Stimulated activated CD8-positive, alpha-beta memory T cell treated with anti-CD3 and anti-CD28 coated beads, Interleukin-12 subunit alpha, Interleukin-12 subunit beta, amount 100 ng/mL, for 4 hours (primary cell): ENCODE measurements at regions not wholly inside any gene's neighbourhood (a gene's known extent, or its start where the extent isn't known, plus 50 kb on each side); places are given as distances from the start of the nearest gene placed in this dataset.

Experiments
- DNase-seq: peaks from one replicate; pipeline ENCODE4 v3.0.0-alpha.2; 2020; ENCODE audit warnings: low read depth

- no peak for DNase-seq
Measured at GRCh38 chr3:102529452-102529851, 94.6 kb downstream of the ZPLD1 start.

- DNase-seq, result no peak
Measured at GRCh38 chr3:102530415-102531181, 95.8 kb downstream of the ZPLD1 start.

DNA sequence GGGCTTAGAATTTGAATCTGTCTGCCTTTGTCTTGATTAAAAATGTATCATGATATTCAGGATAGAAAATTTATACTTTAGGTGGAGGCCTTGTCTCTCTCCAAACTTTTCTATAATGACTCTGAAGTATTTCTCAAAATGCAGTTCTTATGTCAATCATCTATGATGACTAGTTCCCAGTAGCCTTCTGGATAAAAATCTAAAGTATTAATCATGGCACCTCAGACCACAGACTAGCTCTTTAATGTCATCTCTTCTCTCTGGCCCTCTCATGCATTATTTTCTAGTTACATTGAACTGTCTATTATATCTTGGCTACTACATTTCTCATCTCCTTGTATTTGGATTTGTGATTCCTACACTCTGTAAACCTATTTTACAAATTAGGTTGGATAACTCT lies 96.9 kb downstream of the ZPLD1 start:
- DNase-seq, result no peak

DNA sequence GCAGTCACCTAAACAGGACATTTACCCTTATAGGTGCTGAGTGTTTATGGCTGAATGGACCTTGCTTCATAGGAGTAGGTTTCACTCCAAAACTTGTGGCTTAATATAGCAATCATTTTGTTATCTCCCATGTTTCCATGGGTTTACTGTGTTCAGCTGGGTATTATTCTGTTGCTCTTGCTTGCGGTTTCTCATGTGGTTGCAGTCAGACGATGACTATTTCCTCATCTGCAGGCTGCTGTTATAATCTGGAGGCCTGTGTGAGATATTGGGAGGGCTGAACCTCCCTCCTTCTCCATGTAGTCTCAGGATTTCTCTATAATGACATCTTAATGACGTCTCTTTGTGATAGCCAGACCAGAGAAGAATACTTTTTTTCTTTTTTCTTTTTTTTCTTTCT lies 98.1 kb downstream of the ZPLD1 start:
- DNase-seq, result no peak

- no peak for DNase-seq
Measured at GRCh38 chr3:102533784-102534183, 99.0 kb downstream of the ZPLD1 start.

GRCh38 chr3:102536456-102536855 lies 101.6 kb downstream of the ZPLD1 start:
- DNase-seq, result no peak

DNA sequence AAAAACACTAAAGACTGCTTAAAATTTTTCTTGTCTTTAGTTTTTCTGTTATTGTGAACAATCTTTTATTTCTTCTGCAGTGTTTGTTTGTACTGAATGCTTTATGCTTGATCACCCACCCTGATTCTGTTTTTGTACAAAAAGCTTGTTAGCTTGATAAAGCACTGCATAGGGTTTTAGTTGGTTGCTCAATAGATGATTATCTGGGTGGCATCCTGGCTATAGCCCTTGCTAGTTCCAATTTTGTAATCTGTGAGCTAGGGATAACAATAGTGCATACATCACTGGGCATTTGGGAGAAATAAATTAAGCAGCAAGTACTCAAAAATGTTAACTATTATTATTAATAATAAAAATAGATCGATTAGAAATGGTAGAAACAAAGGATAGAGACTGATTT lies 102.3 kb downstream of the ZPLD1 start:
- no peak for DNase-seq

- DNase-seq, result no peak
Measured at GRCh38 chr3:102544741-102545140, 109.9 kb downstream of the ZPLD1 start.

DNA sequence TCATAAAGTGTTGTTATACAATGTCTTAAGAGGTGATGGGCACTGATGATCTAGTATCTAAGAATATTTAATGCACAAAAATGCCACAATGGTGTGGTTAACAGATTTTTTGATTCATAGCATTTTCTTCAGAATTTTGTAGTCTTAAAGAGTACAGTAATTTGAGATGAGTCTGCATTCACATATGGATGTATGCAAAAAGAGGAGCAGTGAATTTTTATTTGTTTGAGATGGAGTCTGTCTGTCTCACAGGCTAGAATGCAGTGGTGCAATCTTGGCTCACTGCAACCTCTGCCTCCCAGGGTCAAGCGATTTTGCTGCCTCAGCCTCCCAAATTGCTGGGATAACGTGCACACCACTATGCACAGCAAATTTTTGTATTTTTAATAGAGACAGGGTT lies 110.5 kb downstream of the ZPLD1 start:
- no peak for DNase-seq

DNA sequence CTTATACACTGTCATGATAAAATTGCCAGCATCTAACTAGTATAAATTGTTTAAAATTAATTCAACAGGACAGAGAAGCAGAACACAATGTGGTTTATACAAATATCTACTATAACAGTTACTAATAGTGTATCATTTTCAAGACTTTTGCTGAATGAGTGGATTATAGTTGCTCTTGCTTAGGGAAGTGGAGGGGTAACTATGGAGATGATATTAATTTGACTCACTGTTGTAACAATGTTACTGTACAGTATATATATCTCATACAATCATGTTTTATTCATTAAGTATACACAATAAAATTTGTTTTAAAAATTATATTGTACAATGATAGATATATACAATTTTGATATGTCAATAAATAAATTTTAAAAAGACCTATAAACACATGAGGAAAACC lies 119.1 kb downstream of the ZPLD1 start:
- DNase-seq, result no peak

GRCh38 chr3:102570511-102570910 lies 135.7 kb downstream of the ZPLD1 start:
- no peak for DNase-seq

- DNase-seq, result no peak
Measured at GRCh38 chr3:102571006-102571405, 136.2 kb downstream of the ZPLD1 start.

GRCh38 chr3:102571720-102572384 lies 137.0 kb downstream of the ZPLD1 start:
- DNase-seq, result no peak

DNA sequence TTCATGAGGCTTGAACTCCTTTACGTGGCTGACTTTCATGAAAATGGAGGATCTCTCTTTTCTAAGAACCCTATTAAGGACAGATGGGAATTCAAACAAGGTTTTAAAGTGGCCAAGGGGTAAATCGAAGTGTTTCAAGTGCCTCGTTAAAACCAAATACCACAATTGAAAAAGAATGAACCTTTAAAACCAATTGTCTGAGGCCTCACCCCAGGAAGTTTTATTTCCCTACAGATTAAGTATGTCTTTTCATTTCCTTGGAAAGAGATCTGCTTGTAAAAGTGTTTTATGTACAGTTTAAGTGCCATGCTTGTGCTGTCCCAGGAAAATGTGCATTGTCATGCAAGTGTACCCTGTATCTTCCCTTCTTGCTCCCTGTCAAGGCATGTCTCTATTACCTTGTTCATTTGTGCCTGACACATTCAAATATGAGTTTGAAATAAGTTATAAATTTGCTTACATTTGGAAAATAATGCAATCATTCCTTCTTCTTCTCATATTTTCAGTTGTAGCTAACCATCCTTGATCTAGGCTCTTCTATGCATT lies 138.7 kb downstream of the ZPLD1 start:
- DNase-seq, result no peak

- DNase-seq, result no peak
Measured at GRCh38 chr3:102574355-102574754, 139.5 kb downstream of the ZPLD1 start.

DNA sequence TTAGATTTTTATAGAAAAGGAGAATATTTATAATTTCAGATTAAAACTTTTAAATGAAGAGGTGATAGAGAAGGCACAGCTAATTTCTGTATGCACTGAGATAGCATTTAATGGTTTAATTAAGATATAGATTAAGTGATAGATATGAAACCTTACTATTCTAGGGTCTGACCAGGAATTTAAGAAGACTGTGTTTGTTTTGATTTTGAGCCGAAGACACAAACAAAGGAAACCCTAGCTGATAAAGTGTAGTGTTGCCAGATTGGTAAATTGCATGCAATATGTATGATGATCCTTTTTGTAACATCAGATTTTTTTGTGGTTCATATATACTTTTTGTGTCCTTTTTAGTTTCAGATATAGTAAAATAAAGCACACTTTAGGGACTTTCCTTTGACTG lies 141.8 kb downstream of the ZPLD1 start:
- DNase-seq, result no peak

DNA sequence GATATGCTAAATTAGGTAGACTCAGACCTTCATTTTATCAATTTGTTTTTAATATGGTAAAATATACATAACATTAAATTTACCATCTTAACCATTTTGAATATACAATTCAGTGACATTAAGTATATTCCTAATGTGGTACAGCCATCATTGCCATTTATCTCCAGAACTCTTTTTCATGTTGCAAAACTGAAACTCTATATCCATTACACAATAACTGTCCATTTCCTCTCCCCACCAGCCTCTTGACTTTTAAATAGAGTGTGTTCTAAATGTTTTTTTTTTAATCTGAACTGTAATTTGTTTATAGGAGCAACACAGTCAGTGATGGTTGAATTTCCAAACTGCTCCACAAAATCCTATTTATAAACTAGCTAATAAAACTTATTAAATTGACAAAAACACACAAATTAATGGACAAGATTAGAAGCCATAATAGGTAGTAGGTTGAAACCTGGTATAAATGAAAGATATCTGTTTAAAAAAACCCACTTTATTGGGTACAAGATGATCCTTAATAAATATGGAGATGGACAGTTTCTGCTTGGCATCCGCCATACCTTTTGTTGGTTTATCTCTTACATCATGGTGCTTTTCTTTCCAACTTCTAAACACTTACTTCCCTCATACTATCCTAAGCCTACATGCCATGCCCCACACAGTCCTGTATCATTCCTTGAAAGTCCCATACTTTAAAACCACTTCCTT lies 142.4 kb downstream of the ZPLD1 start:
- DNase-seq, result no peak

GRCh38 chr3:102580760-102581159 lies 145.9 kb downstream of the ZPLD1 start:
- DNase-seq, result no peak

DNA sequence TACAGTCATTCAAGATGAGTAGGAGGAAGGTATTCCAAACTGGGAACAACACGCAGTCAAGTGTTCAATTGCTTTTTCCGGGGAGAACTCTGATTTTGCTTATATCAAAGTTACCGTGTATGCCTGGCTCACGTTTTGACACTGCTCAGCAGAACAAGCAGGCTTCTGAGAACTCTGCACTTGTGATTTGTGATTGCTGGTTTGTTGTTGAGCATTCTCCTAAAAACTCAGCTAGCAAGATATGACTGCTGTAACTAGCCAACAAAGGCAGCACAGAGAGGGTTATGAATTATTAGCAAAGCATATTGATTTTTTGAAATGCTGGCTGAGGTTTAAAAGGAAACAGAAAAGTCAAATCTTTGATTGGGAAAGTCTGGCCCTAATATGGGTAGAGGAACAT lies 151.7 kb downstream of the ZPLD1 start:
- DNase-seq, result no peak

DNA sequence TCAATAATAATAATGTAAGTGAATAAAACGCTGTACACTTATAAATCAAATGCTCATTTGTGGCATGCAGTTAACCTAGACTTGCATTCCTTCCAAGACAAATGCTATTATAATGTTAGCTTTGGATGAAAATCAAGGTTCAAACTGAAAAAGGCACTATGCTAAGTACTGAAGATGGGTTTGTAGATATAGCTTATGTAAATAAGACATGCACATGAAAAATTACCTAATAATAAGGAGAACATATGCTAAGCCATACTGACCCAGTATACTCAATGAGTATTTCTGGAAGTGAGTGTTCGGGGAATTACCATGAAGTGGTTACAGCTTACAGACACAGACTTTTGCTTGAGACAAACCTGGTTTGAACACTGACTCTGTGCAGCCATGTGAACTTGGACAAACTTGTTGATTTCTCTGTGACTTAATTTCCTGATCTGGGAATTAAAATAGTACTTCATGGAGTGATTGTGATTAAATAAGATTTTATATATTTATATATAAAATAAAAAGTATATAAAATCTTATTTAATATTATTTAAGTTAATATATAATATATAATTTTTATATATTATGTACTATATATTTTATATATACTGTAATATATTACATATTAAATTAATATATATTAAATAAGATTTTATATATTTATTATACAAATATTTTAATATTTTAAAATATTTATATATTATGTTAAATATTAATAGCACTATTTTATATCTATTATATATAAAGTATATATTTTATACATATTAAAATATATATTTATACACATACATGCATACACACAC lies 159.2 kb downstream of the ZPLD1 start:
- DNase-seq, result no peak

DNA sequence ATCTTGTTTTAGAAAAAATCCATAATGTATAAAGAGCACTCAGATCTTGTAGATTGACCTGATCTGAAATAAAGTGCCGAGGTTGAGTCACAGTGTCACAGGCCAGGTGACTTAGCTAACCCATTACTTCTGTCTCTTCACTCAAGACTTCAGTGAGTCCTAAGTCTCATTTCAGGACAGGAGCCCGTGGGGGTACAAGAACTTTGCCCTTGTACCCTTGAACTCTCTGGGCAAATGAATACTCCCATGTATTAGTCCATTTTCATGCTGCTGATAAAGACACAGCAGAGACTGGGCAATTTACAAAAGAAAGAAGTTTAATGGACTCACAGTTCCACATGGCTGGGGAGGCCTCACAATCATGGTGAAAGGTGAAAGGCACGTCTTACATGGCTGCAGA lies 160.2 kb downstream of the ZPLD1 start:
- DNase-seq, result no peak
